ENCODE measurements at regions not wholly inside any gene's neighbourhood (a gene's known extent, or its start where the extent isn't known, plus 50 kb on each side); places are given as distances from the start of the nearest gene placed in this dataset.

DNA sequence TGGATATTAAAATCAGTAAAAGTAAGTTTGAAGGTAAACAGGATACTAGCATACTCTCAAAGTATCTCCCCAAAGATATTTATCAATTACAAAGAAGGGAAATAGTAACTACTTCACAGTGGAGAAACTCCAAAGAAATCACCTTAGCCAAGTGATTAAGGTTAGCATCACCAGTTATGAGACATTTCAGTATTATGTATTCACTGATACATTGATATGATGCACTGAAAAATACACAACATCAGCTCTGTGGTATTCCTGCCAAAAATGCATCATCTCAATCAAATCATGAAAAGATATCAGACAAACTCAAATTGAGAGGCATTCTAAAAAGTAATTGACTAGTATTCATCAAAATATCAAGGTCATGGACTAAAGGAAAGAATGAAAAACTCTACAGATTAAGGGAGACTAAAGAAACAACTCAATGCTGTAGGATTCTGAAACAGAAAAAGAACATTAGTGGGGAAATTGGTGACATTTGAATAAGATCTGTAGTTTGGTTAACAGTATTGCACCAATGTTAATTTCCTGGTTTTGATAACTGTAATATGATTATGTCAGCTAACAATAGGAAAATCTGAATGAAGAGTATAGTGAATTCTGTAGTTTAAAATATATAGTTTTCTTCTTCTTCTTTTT, 215.4 kb downstream of the UACA start:
- TF ChIP-seq CTCF (IDR thresholded peaks at IDR 0.05) (no peak), POLR2A (IDR thresholded peaks at IDR 0.05) (no peak), EP300 (IDR thresholded peaks at IDR 0.05) (no peak)
